Brain microvascular endothelial cell (primary cell): ENCODE measurements at regions not wholly inside any gene's neighbourhood (a gene's known extent, or its start where the extent isn't known, plus 50 kb on each side); places are given as distances from the start of the nearest gene placed in this dataset.

ENCODE experiments used
- DNase-seq: peaks from one replicate; pipeline ENCODE4 v3.0.0-alpha.2; 2020
- H3K27ac ChIP-seq: fragments of 250-450 bp; sonication (Bioruptor Pico); 2 replicates; pipeline ENCODE4 v1.5.1; 2020; ENCODE audit warnings: mild to moderate bottlenecking, moderate library complexity
- H3K27me3 ChIP-seq: fragments of 250-450 bp; sonication (Bioruptor Pico); replicated peaks from 2 replicates; pipeline ENCODE4 v1.5.1; 2020; ENCODE audit warnings: mild to moderate bottlenecking
- H3K36me3 ChIP-seq: fragments of 250-450 bp; sonication (Bioruptor Pico); replicated peaks from 2 replicates; pipeline ENCODE4 v1.5.1; 2020; ENCODE audit warnings: mild to moderate bottlenecking
- H3K4me3 ChIP-seq: 2 replicates; pipeline ENCODE4 v1.5.1; 2011; ENCODE audit warnings: low read depth, mild to moderate bottlenecking, control low read depth, low read length, moderate library complexity
- CTCF ChIP-seq: IDR thresholded peaks from 2 replicates; pipeline ENCODE4 v1.5.1; 2011; ENCODE audit warnings: low read depth, mild to moderate bottlenecking, moderate library complexity, low read length, control low read depth, inconsistent platforms; ENCODE audit errors: missing control alignments
- in situ Hi-C: cut with HindIII; loops from 2 replicates; pipeline ENCODE4 v1.10.0; 2017; ENCODE audit warnings: low sequenced_read_pairs, low pct_ligation_motif_present

DNA sequence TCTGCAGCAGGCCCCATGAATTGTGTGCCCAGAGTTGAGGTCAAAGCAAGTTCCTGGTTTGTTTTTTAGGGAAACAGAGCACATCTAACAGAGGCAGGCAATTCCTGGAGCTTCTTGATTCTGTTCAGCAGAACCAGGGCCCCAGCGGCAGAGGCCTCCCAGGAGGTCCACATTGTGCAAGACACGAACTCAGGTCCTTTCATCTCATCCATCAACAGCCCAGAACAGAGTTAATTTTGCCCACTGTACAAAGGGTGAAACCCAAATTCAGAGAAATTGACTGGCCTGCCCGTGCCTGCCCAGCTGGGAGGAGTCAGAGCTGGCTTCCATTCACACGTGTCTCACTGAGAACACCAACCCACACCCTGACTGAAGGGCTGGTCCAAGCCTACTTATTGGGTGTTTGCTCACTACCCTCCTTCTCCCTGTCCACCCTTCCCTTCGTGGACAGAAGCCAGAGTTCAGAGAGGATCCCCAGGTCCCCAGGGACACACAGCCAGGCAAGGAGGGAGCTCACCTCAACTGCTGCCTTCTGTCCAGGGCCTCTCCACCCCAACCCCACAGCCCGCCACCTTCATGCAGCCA is 607.1 kb downstream of the TBC1D22A start:
- no peak for TF ChIP-seq CTCF
- in situ Hi-C loops = no loop called here

DNA sequence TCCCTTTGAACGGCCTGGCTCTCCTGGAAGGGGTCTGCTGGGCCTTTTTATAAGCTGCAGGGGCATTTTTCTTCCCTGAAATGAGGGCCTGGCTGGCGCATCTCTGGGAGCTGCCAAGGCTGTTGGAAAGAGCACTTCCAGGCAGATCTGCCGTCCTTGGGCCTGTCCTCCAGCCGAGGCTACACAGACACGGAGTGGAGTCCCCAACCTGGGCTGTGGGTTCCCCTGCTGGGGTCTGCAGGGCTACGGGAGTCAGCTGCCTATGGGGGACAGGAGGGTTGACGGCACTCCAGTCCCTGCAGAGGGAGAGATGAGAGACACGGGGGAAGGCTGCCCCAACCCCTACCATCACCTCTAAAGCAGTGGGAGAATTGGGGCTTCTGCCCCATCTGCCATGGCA is 606.6 kb downstream of the TBC1D22A start:
- Histone ChIP-seq H3K27me3 (no peaks in the 10 kb centered on the region), H3K27ac (no peak overlapping the region), H3K4me3 (no peak overlapping the region), H3K36me3 (no peaks in the 10 kb centered on the region)
- no peak for DNase-seq
- no peak for TF ChIP-seq CTCF
- in situ Hi-C loops = no loop called here

More for the DNA sequence above, 607.1 kb downstream of the TBC1D22A start:
- no peak for DNase-seq
- Histone ChIP-seq H3K27ac (no peak overlapping the region), H3K4me3 (no peak overlapping the region), H3K27me3 (no peaks in the 10 kb centered on the region), H3K36me3 (no peaks in the 10 kb centered on the region)

DNA sequence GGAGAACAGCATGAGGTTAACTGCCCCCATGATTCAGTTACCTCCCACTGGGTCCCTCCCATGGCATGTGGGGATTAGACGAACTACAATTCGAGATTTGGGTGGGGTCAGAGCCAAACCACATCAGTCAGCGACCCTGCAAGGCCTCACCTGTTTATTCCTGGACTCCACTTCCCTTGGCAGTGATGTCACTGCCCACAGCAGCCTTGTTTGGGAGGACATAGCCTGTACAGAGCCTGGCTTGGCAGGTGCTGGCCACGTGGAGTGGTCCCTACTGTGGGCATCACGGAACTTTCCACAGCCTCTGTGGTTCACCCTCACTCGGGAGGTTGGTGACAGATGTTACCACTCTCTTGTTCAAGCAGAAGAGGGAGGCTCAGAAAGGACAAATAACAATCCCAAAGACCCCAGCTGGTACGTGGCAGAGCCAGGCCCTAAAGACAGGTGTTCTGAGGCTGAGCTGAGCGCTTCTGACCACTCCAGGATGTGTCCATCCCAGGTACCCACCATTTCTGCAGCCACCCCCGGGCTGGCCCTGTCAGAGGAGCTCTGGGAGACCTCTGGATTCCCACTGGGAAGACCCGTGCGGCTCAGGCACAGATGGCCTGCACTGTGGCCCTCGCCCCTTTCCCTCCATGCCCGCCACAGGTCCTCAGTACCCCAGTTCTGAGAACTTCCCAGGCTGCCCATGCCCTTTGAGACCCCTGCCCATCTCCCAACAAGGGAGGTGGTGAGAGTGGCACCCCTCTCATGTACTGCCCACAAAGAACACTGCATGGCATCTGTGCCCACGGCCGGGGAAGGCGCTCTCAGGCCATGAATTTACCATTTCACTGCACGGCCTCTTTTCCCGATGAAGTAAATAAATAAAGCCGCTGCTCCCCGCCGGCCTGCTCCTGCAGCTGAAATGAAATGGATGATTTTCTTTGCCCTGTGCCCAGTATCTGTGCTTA is 605.8 kb downstream of the TBC1D22A start:
- Histone ChIP-seq H3K4me3 (no peak overlapping the region), H3K36me3 (no peaks in the 10 kb centered on the region), H3K27me3 (no peaks in the 10 kb centered on the region), H3K27ac (no peak overlapping the region)
- DNase-seq = no peak
- in situ Hi-C loops = no loop called here
- no peak for TF ChIP-seq CTCF

DNA sequence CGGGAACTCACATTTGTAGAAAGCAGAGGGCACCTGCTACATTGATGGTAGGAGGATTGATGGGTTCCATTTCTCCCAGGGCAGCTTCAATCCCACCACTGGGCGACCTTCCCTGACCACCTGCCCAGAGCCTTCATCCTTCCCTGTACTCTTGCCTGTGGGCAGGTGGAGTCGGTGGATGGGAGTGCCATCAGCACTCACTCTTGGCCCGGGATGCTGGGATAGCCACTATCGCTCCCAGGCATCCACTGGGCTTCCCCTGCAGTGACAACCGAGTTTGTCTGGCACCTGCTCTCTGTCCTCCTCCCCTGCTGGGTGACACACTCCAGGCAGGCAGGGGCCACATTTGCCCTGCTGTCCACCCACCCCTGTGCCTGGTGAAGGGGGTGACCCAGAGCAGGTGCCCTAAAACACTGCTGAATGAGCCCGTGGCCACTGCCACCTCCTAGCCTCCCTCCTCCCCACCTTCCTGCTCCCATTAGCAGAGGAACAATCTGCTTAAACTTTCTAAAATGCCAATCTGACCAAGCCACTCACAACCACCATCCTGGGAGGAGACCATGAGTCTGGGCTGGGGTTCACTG is 604.7 kb downstream of the TBC1D22A start:
- in situ Hi-C loops = no loop called here
- TF ChIP-seq CTCF = no peak
- Histone ChIP-seq H3K27me3 (no peaks in the 10 kb centered on the region), H3K36me3 (no peaks in the 10 kb centered on the region), H3K4me3 (no peak overlapping the region), H3K27ac (no peak overlapping the region)
- no peak for DNase-seq

- no peaks in the 10 kb centered on the region for H3K36me3 ChIP-seq
- H3K27me3 ChIP-seq = no peaks in the 10 kb centered on the region
- no peak overlapping the region for H3K27ac ChIP-seq
- no peak overlapping the region for H3K4me3 ChIP-seq
- in situ Hi-C loops = no loop called here
- no peak for TF ChIP-seq CTCF
- DNase-seq = no peak
Measured at GRCh38 chr22:47366026-47366767, 603.7 kb downstream of the TBC1D22A start.
